ENCODE measurements at regions not wholly inside any gene's neighbourhood (a gene's known extent, or its start where the extent isn't known, plus 50 kb on each side); places are given as distances from the start of the nearest gene placed in this dataset.

- H3K4me1 ChIP-seq, result no peaks in the 10 kb centered on the region
- DNase-seq (ENCODE audit: low spot score in 2 of 2), result no peak
- H3K36me3 ChIP-seq, result no peaks in the 10 kb centered on the region
- H3K9me3 ChIP-seq, result no peaks in the 10 kb centered on the region
- intact Hi-C loops (cut with DNase I), result no loop called here
- H3K27me3 ChIP-seq, result no peaks in the 10 kb centered on the region
- H3K4me3 ChIP-seq, result no peak overlapping the region
- H3K27ac ChIP-seq, result no peak overlapping the region
- no peak for TF ChIP-seq CTCF (IDR thresholded peaks at IDR 0.05)
Measured at GRCh38 chr12:84599539-84599938, 313.1 kb downstream of the SLC6A15 start.

- Histone ChIP-seq H3K9me3 (no peaks in the 10 kb centered on the region), H3K4me1 (no peaks in the 10 kb centered on the region), H3K4me3 (no peak overlapping the region), H3K27ac (no peak overlapping the region), H3K36me3 (no peaks in the 10 kb centered on the region), H3K27me3 (no peaks in the 10 kb centered on the region)
- DNase-seq (ENCODE audit: low spot score in 2 of 2), result no peak
- intact Hi-C loops (cut with DNase I), result no loop called here
- TF ChIP-seq CTCF (IDR thresholded peaks at IDR 0.05), result no peak
Measured at GRCh38 chr12:84596266-84596665, 316.3 kb downstream of the SLC6A15 start.

- H3K9me3 ChIP-seq, result no peaks in the 10 kb centered on the region
- H3K36me3 ChIP-seq, result no peaks in the 10 kb centered on the region
- no peak overlapping the region for H3K27ac ChIP-seq
- H3K4me3 ChIP-seq, result no peak overlapping the region
- no peaks in the 10 kb centered on the region for H3K4me1 ChIP-seq
- intact Hi-C loops (cut with DNase I), result no loop called here
- no peak for TF ChIP-seq CTCF (IDR thresholded peaks at IDR 0.05)
- DNase-seq (ENCODE audit: low spot score in 2 of 2), result no peak
- H3K27me3 ChIP-seq, result no peaks in the 10 kb centered on the region
Measured at GRCh38 chr12:84594157-84594556, 318.4 kb downstream of the SLC6A15 start.

GRCh38 chr12:84585776-84586395 is 326.7 kb downstream of the SLC6A15 start:
- Histone ChIP-seq H3K36me3 (no peaks in the 10 kb centered on the region), H3K27me3 (no peaks in the 10 kb centered on the region), H3K9me3 (no peaks in the 10 kb centered on the region), H3K27ac (no peak overlapping the region), H3K4me3 (no peak overlapping the region), H3K4me1 (no peaks in the 10 kb centered on the region)
- intact Hi-C loops (cut with DNase I), result no loop called here
- no peak for TF ChIP-seq CTCF (IDR thresholded peaks at IDR 0.05)
- DNase-seq (ENCODE audit: low spot score in 2 of 2), result no peak

GRCh38 chr12:84572196-84572595 is 340.4 kb downstream of the SLC6A15 start:
- no peaks in the 10 kb centered on the region for H3K4me1 ChIP-seq
- no peak overlapping the region for H3K27ac ChIP-seq
- no peak overlapping the region for H3K4me3 ChIP-seq
- TF ChIP-seq CTCF (IDR thresholded peaks at IDR 0.05), result no peak
- no peak for DNase-seq (ENCODE audit: low spot score in 2 of 2)
- intact Hi-C loops (cut with DNase I), result no loop called here
- H3K27me3 ChIP-seq, result no peaks in the 10 kb centered on the region
- no peaks in the 10 kb centered on the region for H3K36me3 ChIP-seq
- H3K9me3 ChIP-seq, result peaks cover 0 to 4% of the 10 kb centered on the region in 2 donors

- DNase-seq (ENCODE audit: low spot score in 2 of 2), result no peak
- no peaks in the 10 kb centered on the region for H3K9me3 ChIP-seq
- H3K36me3 ChIP-seq, result no peaks in the 10 kb centered on the region
- H3K4me3 ChIP-seq, result no peak overlapping the region
- no peak for TF ChIP-seq CTCF (IDR thresholded peaks at IDR 0.05)
- no peaks in the 10 kb centered on the region for H3K4me1 ChIP-seq
- H3K27ac ChIP-seq, result no peak overlapping the region
- intact Hi-C loops (cut with DNase I), result no loop called here
- no peaks in the 10 kb centered on the region for H3K27me3 ChIP-seq
Measured at GRCh38 chr12:84562331-84562730, 350.3 kb downstream of the SLC6A15 start.

Measured in ascending aorta (tissue), 2 donors.